Right atrium auricular region (tissue), 2 donors: ENCODE measurements at regions not wholly inside any gene's neighbourhood (a gene's known extent, or its start where the extent isn't known, plus 50 kb on each side); places are given as distances from the start of the nearest gene placed in this dataset.

ENCODE experiments used
- DNase-seq: peaks from one replicate; pipeline ENCODE4 v3.0.0-alpha.2; 2019; ENCODE audit warnings: low spot score
- H3K27ac ChIP-seq, 2 donors: fragments of 200-600 bp; sonication (generic); 1 replicate in 1 of 2; 2 replicates in 1 of 2; pipeline ENCODE4 v1.5.1; 2016 to 2019
- H3K27me3 ChIP-seq, 2 donors: fragments of 200-600 bp; sonication (generic); one replicate each; pipeline versions ENCODE4 v1.5.1 to v1.6.0; 2017 to 2019
- H3K36me3 ChIP-seq: fragments of 200-600 bp; sonication (generic); one replicate; pipeline ENCODE4 v1.5.1; 2016
- H3K4me1 ChIP-seq, 2 donors: fragments of 200-600 bp; sonication (generic); one replicate each; pipeline versions ENCODE4 v1.5.1 to v1.6.0; 2017 to 2019
- H3K4me3 ChIP-seq, 2 donors: fragments of 200-600 bp; sonication (generic); 1 replicate in 1 of 2; 2 replicates in 1 of 2; pipeline ENCODE4 v1.5.1; 2017 to 2019; ENCODE audit warnings: mild to moderate bottlenecking in 1 of 2, moderate library complexity in 1 of 2
- H3K9me3 ChIP-seq, 2 donors: fragments of 200-600 bp; sonication (generic); one replicate each; pipeline ENCODE4 v1.5.1; 2019
- TF ChIP-seq, protein P1 (sequence below), 2 donors: fragments of 200-600 bp; sonication (generic); IDR thresholded peaks; one replicate each; pipeline ENCODE4 v1.5.1; 2019; ENCODE audit warnings: antibody characterized with exemption in 2 of 2

DNA sequence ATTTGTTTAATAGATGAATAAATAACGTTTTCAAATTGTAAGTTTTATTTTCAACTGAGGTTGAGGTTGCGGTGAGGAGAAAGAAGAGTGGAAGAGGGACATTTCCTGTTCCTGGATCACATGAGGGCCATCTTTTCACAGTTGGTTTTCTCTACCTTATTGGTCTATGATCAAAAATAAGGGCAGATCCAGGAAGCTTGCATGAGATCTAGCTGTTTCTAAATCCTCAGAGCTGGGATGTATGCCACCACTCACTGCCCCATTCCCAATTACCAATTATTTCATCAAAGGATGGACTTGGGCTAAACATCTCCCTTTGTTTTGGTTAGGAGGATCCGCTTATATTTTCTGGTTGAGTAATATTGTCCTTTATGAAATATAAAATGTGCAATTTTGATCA is 104.8 kb upstream of the TLL1 start:
- H3K4me3 ChIP-seq, result no peak overlapping the region
- H3K27ac ChIP-seq, result no peak overlapping the region
- H3K27me3 ChIP-seq, result no peaks in the 10 kb centered on the region
- no peaks in the 10 kb centered on the region for H3K9me3 ChIP-seq
- TF ChIP-seq, protein P1, sequence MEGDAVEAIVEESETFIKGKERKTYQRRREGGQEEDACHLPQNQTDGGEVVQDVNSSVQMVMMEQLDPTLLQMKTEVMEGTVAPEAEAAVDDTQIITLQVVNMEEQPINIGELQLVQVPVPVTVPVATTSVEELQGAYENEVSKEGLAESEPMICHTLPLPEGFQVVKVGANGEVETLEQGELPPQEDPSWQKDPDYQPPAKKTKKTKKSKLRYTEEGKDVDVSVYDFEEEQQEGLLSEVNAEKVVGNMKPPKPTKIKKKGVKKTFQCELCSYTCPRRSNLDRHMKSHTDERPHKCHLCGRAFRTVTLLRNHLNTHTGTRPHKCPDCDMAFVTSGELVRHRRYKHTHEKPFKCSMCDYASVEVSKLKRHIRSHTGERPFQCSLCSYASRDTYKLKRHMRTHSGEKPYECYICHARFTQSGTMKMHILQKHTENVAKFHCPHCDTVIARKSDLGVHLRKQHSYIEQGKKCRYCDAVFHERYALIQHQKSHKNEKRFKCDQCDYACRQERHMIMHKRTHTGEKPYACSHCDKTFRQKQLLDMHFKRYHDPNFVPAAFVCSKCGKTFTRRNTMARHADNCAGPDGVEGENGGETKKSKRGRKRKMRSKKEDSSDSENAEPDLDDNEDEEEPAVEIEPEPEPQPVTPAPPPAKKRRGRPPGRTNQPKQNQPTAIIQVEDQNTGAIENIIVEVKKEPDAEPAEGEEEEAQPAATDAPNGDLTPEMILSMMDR (IDR thresholded peaks at IDR 0.05), result no peak
- DNase-seq, result no peak
- H3K36me3 ChIP-seq, result no peaks in the 10 kb centered on the region
- peaks cover 0 to 8% of the 10 kb centered on the region in 2 donors for H3K4me1 ChIP-seq

DNA sequence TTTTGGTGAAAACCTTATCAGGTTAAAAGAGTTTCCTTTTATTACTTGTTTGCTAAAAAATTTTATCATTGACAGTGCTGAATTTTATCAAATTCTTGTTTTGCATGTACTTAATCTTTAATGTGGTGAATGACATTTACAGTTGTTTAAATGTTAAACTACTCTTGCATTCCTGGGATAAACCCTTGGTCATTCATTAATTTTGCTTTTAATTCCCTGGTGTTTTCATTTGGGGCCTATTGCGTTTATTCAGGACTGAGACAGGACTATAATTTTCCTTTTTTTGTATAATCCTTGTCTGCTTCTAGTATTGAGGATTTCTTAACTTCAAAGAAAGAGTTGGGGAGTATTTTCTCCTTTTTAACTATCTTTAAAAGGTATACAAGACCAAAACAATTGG is 98.7 kb upstream of the TLL1 start:
- no peak for DNase-seq
- TF ChIP-seq, protein P1 (IDR thresholded peaks at IDR 0.05), result no peak

DNA sequence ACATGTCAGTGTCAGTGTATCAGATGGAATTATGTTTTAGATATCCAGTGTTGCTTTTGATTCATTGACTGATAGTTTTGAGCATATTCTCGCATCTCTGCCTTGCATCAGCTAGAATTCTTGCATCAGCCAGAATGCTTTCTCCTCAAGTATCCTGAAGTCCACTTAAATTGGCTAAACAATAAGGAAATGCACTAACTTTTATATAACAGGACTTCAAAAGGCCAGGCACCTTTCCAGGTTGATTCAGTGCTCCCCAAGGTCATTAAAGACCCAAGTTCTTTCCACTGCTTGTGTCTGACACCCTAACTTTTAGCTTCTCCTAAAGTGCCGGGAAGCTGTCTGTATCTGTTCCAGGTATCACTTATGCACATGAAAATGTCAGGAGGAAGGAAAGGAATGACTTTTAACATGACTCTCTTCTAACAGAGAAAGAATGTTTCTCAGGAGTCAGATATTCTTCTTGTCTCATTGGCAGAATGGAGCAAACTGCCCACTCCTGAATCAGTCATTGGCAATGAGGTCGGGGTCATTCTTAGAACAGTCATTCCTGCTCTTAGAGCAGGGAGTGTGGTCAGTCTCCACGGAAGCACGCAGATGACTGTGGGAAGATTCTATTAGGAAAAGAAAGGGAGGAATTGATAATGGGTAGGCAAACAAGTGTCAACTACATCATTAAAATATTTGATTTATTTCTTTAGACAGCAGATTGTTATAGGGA is 92.9 kb upstream of the TLL1 start:
- H3K27ac ChIP-seq, result no peak overlapping the region
- H3K27me3 ChIP-seq, result no peaks in the 10 kb centered on the region
- no peaks in the 10 kb centered on the region for H3K36me3 ChIP-seq
- no peak for DNase-seq
- H3K4me1 ChIP-seq, result peaks cover 0 to 15% of the 10 kb centered on the region in 2 donors
- peaks cover 0 to 9% of the 10 kb centered on the region in 2 donors for H3K9me3 ChIP-seq
- H3K4me3 ChIP-seq, result no peak overlapping the region
- TF ChIP-seq, protein P1 (IDR thresholded peaks at IDR 0.05), result no peak

More for the DNA sequence above, 98.7 kb upstream of the TLL1 start:
- H3K4me3 ChIP-seq, result no peak overlapping the region
- no peaks in the 10 kb centered on the region for H3K4me1 ChIP-seq
- no peak overlapping the region for H3K27ac ChIP-seq
- H3K27me3 ChIP-seq, result no peaks in the 10 kb centered on the region
- H3K9me3 ChIP-seq, result peaks cover 0 to 9% of the 10 kb centered on the region in 2 donors
- H3K36me3 ChIP-seq, result no peaks in the 10 kb centered on the region

DNA sequence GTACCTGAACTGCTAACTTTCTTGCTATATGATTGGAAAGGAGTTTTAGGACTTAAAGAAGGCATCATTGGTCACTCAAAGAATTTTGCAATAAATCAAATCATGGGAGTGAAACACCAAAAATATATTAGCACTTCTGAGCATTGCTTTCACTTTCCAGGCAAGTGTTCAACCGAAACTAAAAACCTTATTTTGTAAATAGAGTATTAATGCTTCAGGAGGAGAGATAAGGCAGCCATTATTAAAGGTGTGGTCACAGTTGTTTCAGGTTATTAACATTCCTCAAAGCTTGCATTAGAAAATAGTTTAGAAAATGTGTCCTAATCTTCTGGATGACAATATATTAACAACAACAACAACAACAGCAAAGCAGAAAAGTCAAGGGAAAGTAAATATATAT is 92.3 kb upstream of the TLL1 start:
- Histone ChIP-seq H3K36me3 (no peaks in the 10 kb centered on the region), H3K4me1 (peaks cover 0 to 16% of the 10 kb centered on the region in 2 donors), H3K27ac (no peak overlapping the region), H3K9me3 (peaks cover 0 to 9% of the 10 kb centered on the region in 2 donors), H3K27me3 (no peaks in the 10 kb centered on the region), H3K4me3 (no peak overlapping the region)
- TF ChIP-seq, protein P1 (IDR thresholded peaks at IDR 0.05), result no peak
- DNase-seq, result no peak

DNA sequence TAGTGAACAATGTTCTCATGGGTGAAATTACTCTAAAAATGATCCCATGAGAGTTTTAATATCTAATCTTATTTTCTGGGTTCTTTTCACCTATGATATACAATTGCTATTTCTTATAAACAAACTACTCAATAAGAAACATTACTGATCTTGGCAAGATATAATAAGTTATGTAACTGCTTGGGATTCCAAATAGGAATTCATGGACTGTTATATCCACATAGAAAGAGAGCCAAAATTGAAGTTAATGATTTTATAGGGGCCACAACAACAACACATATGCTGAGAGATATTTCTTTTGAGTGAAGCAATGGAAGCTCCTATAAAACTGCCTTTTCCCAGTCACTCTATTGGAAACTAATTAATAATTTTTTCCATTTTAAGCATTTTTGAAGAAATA is 90.4 kb upstream of the TLL1 start:
- TF ChIP-seq, protein P1 (IDR thresholded peaks at IDR 0.05), result no peak
- H3K4me3 ChIP-seq, result no peak overlapping the region
- H3K27ac ChIP-seq, result no peak overlapping the region
- H3K4me1 ChIP-seq, result peaks cover 0 to 16% of the 10 kb centered on the region in 2 donors
- H3K27me3 ChIP-seq, result no peaks in the 10 kb centered on the region
- no peak for DNase-seq
- H3K36me3 ChIP-seq, result no peaks in the 10 kb centered on the region
- peaks cover 0 to 2% of the 10 kb centered on the region in 2 donors for H3K9me3 ChIP-seq

DNA sequence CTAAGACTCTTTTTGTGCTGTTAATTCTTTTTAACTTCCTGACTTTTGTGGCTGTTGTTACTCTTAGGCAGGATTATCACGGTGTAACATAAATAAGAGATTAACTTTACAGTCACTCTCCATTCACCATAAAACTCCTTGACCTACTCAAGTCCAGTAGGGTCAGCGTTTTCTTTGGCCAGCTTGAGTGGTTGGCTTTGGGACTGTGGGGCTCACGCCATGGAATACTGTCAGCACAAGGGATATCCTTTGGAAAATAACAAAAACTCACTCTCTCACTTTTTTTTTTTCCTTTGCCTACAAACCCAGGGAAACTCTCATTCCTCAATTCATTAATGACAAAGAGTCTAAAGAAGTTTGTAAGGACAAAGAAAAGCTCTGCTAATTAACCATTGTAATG is 89.4 kb upstream of the TLL1 start:
- no peaks in the 10 kb centered on the region for H3K27me3 ChIP-seq
- H3K4me3 ChIP-seq, result no peak overlapping the region
- H3K4me1 ChIP-seq, result peaks cover 0 to 21% of the 10 kb centered on the region in 2 donors
- no peaks in the 10 kb centered on the region for H3K36me3 ChIP-seq
- DNase-seq, result no peak
- TF ChIP-seq, protein P1 (IDR thresholded peaks at IDR 0.05), result no peak
- H3K9me3 ChIP-seq, result no peaks in the 10 kb centered on the region
- H3K27ac ChIP-seq, result no peak overlapping the region
